GM12878 (cell line): ENCODE measurements at regions not wholly inside any gene's neighbourhood (a gene's known extent, or its start where the extent isn't known, plus 50 kb on each side); places are given as distances from the start of the nearest gene placed in this dataset.

Experiments used
- ATAC-seq: fragments of 200-7000 bp; cut with Tn5 transposase; 3 replicates; pipeline ENCODE4 v1.9.1; 2020; ENCODE audit warnings: mild to moderate bottlenecking, moderate library complexity
- BruUV-seq: library from RNA; stranded (reverse); fragments of 400-500 nt; replicated peaks from 2 replicates; lab custom pipeline; 2021; lab: Mats Ljungman, UMichigan
- CTCF ChIA-PET: fragments of 300-600 bp; sonication (Branson Sonifier 250); formaldehyde crosslinking; extraction: SDS; loops from one replicate; lab custom pipeline; 2021; ENCODE audit warnings: inconsistent platforms; lab: Yijun Ruan, JAX
- POLR2A ChIA-PET: fragments of 350-600 bp; formaldehyde crosslinking; extraction: SDS; loops from one replicate; lab custom pipeline; 2021; ENCODE audit warnings: inconsistent platforms; lab: Charles Lee
- RAD21 ChIA-PET: fragments of 300-600 bp; sonication (Branson Sonifier 250); formaldehyde crosslinking; loops from one replicate; lab custom pipeline; 2023; ENCODE audit warnings: antibody characterized with exemption; ENCODE audit not compliant: unreplicated experiment; lab: Charles Lee
- SMC1A ChIA-PET: fragments of 300-600 bp; sonication (Branson Sonifier 250); formaldehyde crosslinking; loops from one replicate; lab custom pipeline; 2023; ENCODE audit not compliant: unreplicated experiment, uncharacterized antibody; lab: Charles Lee
- DNase-seq: peaks from one replicate; pipeline ENCODE4 v3.0.0-alpha.2; 2011; ENCODE audit warnings: low read depth, low spot score
- FAIRE-seq: peaks from 3 replicates; lab custom pipeline; 2011; peaks lifted over from hg19 to GRCh38; lab: Jason Lieb, UNC
- H2AFZ ChIP-seq: 2 replicates; pipeline ENCODE4 v1.6.0; 2011; ENCODE audit warnings: low read depth, low read length, control low read depth; ENCODE audit not compliant: control insufficient read depth
- H3K27ac ChIP-seq: 2 replicates; pipeline ENCODE4 v1.5.1; 2011; ENCODE audit warnings: control low read depth; ENCODE audit not compliant: control insufficient read depth, insufficient read depth
- H3K27me3 ChIP-seq, 2 experiments: replicated peaks in 1 of 2; 2 replicates each; pipeline versions ENCODE4 v1.6.0 to v1.6.1; 2011; ENCODE audit warnings: low read length in 1 of 2; ENCODE audit not compliant: control insufficient read depth in 2 of 2, insufficient read depth in 2 of 2
- H3K36me3 ChIP-seq, 2 experiments: 2 replicates each; pipeline ENCODE4 v1.5.1; 2011; ENCODE audit warnings: low read length in 1 of 2; ENCODE audit not compliant: control insufficient read depth in 2 of 2, insufficient read depth in 2 of 2
- H3K4me1 ChIP-seq: 2 replicates; pipeline ENCODE4 v1.6.1; 2011; ENCODE audit warnings: mild to moderate bottlenecking, low read length, moderate library complexity, mixed read lengths; ENCODE audit not compliant: control insufficient read depth, insufficient read depth
- H3K4me2 ChIP-seq: 2 replicates; pipeline ENCODE4 v1.6.0; 2011; ENCODE audit warnings: control low read depth; ENCODE audit not compliant: control insufficient read depth, insufficient read depth
- H3K4me3 ChIP-seq: fragments of 200-600 bp; sonication (generic); 2 replicates; pipeline ENCODE4 v1.5.1; 2016
- H3K79me2 ChIP-seq: 2 replicates; pipeline ENCODE4 v1.6.0; 2011; ENCODE audit warnings: low read length; ENCODE audit not compliant: control insufficient read depth, insufficient read depth
- H3K9ac ChIP-seq: 2 replicates; pipeline ENCODE4 v1.8.0; 2011; ENCODE audit warnings: low read length, control low read depth, mixed read lengths; ENCODE audit not compliant: control insufficient read depth, insufficient read depth
- H3K9me3 ChIP-seq: replicated peaks from 3 replicates; pipeline ENCODE4 v1.5.1; 2011; ENCODE audit warnings: mild to moderate bottlenecking, low read length; ENCODE audit not compliant: control insufficient read depth, insufficient read depth
- H4K20me1 ChIP-seq: 2 replicates; pipeline ENCODE4 v1.6.0; 2011; ENCODE audit not compliant: control insufficient read depth, insufficient read depth
- ASH2L ChIP-seq: fragments of 300-600, 200-600 bp; sonication (generic); IDR thresholded peaks from 2 replicates; pipeline ENCODE4 v1.6.1; 2017; ENCODE audit warnings: low read depth, mild to moderate bottlenecking, borderline replicate concordance
- BACH1 ChIP-seq: fragments of 450-650 bp; IDR thresholded peaks from 2 replicates; pipeline ENCODE4 v1.6.1; 2017; ENCODE audit warnings: mild to moderate bottlenecking, borderline replicate concordance
- CHD4 ChIP-seq: fragments of 200-600 bp; sonication (generic); IDR thresholded peaks from 2 replicates; pipeline ENCODE4 v1.6.1; 2016; ENCODE audit warnings: mild to moderate bottlenecking
- ELK1 ChIP-seq: IDR thresholded peaks from 2 replicates; pipeline ENCODE4 v1.6.1; 2012; ENCODE audit warnings: low read depth, low read length, improper control_type of control experiment
- FOXK2 ChIP-seq: fragments of 450-650 bp; IDR thresholded peaks from 2 replicates; pipeline ENCODE4 v1.6.1; 2017; ENCODE audit warnings: mild to moderate bottlenecking, moderate library complexity
- HDAC6 ChIP-seq: fragments of 200-600 bp; sonication (generic); IDR thresholded peaks from one replicate; pipeline ENCODE4 v1.8.0; 2017; ENCODE audit warnings: antibody characterized with exemption; ENCODE audit not compliant: unreplicated experiment
- JUNB ChIP-seq: IDR thresholded peaks from 2 replicates; pipeline ENCODE4 v1.6.1; 2016; ENCODE audit warnings: antibody characterized with exemption, mild to moderate bottlenecking
- JUND ChIP-seq: IDR thresholded peaks from 2 replicates; pipeline ENCODE4 v1.6.1; 2012; ENCODE audit warnings: low read depth, mild to moderate bottlenecking, low read length, improper control_type of control experiment, moderate library complexity
- MYB ChIP-seq: fragments of 150-350 bp; IDR thresholded peaks from 2 replicates; pipeline ENCODE4 v1.6.1; 2014; ENCODE audit warnings: mild to moderate bottlenecking, low read depth, low read length, borderline replicate concordance
- NR2C1 ChIP-seq: fragments of 450-650 bp; IDR thresholded peaks from 2 replicates; pipeline ENCODE4 v1.6.1; 2017; ENCODE audit warnings: antibody characterized with exemption, mild to moderate bottlenecking, moderate library complexity
- NR2C2 ChIP-seq: IDR thresholded peaks from 2 replicates; pipeline ENCODE4 v1.6.1; 2011; ENCODE audit warnings: borderline replicate concordance, low read depth; ENCODE audit not compliant: control insufficient read depth, insufficient read length
- RAD51 ChIP-seq: fragments of 450-650 bp; IDR thresholded peaks from 2 replicates; pipeline ENCODE4 v1.6.1; 2016; ENCODE audit warnings: moderate library complexity, mild to moderate bottlenecking, inconsistent platforms
- RELA ChIP-seq: fragments of 450-650 bp; IDR thresholded peaks from 2 replicates; pipeline ENCODE4 v1.8.0; 2014; ENCODE audit warnings: borderline replicate concordance; ENCODE audit not compliant: partially characterized antibody
- RUNX3 ChIP-seq: IDR thresholded peaks from 2 replicates; pipeline ENCODE4 v1.6.1; 2012; ENCODE audit warnings: low read length, inconsistent platforms
- SP1 ChIP-seq: IDR thresholded peaks from one replicate; pipeline ENCODE4 v1.6.1; 2011; ENCODE audit warnings: low read depth, low read length
- SPI1 ChIP-seq: IDR thresholded peaks from 2 replicates; pipeline ENCODE4 v1.6.1; 2011; ENCODE audit warnings: low read depth, mild to moderate bottlenecking, low read length, moderate library complexity, borderline replicate concordance; ENCODE audit not compliant: insufficient read depth
- ZNF217 ChIP-seq: fragments of 450-650 bp; IDR thresholded peaks from 2 replicates; pipeline ENCODE4 v1.6.1; 2017; ENCODE audit warnings: antibody characterized with exemption, mild to moderate bottlenecking
- ZSCAN29 ChIP-seq: fragments of 450-650 bp; IDR thresholded peaks from 2 replicates; pipeline ENCODE4 v1.6.1; 2017; ENCODE audit warnings: mild to moderate bottlenecking, moderate library complexity
- WGBS: methylation state at CpG from one replicate; pipeline ENCODE4 v1.1.6; 2016; ENCODE audit warnings: low lambda C conversion rate; ENCODE audit not compliant: insufficient replicate concordance, insufficient coverage; ENCODE audit errors: missing lambda C conversion rate; 5-methylcytosine and 5-hydroxymethylcytosine counted together
- in situ Hi-C: fragments of 300-500 bp; cut with MboI; formaldehyde crosslinking; loops from 9 replicates; pipeline ENCODE4 v1.14.3; 2018; ENCODE audit warnings: mixed read lengths
- intact Hi-C: fragments of 100-400 bp; cut with micrococcal nuclease; formaldehyde crosslinking; loops from one replicate; pipeline ENCODE4 v1.14.2; 2022; ENCODE audit not compliant: unreplicated experiment
- TF ChIP-seq, protein P1 (sequence below): fragments of 450-650 bp; IDR thresholded peaks from 2 replicates; pipeline ENCODE4 v1.6.1; 2017; ENCODE audit warnings: low read depth, mild to moderate bottlenecking, moderate library complexity
- TF ChIP-seq, protein P2 (sequence below): fragments of 450-650 bp; IDR thresholded peaks from 2 replicates; pipeline ENCODE4 v1.6.1; 2016; ENCODE audit warnings: mild to moderate bottlenecking

GRCh38 chr9:107836300-107836699 is 346.7 kb upstream of the KLF4 start (continued):
- TF ChIP-seq RELA: no peak
- TF ChIP-seq SP1: no peak
- TF ChIP-seq SPI1: no peak
- TF ChIP-seq ZSCAN29: no peak
- no peak for TF ChIP-seq ELK1
- no peak for TF ChIP-seq ZNF217

- DNase-seq (no peak), FAIRE-seq (no peak), ATAC-seq (no peak)
- H3K4me3 ChIP-seq: no peak overlapping the region
- no peaks in the 10 kb centered on the region for H3K4me1 ChIP-seq
- no peak overlapping the region for H3K9ac ChIP-seq
- CTCF ChIA-PET: no interaction called here
- SMC1A ChIA-PET: no interaction called here
- no peaks in the 10 kb centered on the region for H4K20me1 ChIP-seq
- H3K27ac ChIP-seq: no peak overlapping the region
- no peak overlapping the region for H2AFZ ChIP-seq
- intact Hi-C loops (no loop called here), in situ Hi-C loops (no loop called here)
- H3K36me3 ChIP-seq: no peaks in the 10 kb centered on the region
- H3K4me2 ChIP-seq: no peak overlapping the region
- H3K79me2 ChIP-seq: no peaks in the 10 kb centered on the region
- H3K27me3 ChIP-seq: no peaks in the 10 kb centered on the region
- no TSS peak for BruUV-seq
- 34% methylated on average over 4 of the region's 4 CpGs for WGBS
- TF ChIP-seq RELA (no peak), ASH2L (no peak), NR2C1 (no peak), RUNX3 (no peak), RAD51 (no peak), NR2C2 (no peak), MYB (no peak), CHD4 (no peak), BACH1 (no peak), HDAC6 (no peak), FOXK2 (no peak), JUNB (no peak), JUND (no peak)
- TF ChIP-seq, protein P1, sequence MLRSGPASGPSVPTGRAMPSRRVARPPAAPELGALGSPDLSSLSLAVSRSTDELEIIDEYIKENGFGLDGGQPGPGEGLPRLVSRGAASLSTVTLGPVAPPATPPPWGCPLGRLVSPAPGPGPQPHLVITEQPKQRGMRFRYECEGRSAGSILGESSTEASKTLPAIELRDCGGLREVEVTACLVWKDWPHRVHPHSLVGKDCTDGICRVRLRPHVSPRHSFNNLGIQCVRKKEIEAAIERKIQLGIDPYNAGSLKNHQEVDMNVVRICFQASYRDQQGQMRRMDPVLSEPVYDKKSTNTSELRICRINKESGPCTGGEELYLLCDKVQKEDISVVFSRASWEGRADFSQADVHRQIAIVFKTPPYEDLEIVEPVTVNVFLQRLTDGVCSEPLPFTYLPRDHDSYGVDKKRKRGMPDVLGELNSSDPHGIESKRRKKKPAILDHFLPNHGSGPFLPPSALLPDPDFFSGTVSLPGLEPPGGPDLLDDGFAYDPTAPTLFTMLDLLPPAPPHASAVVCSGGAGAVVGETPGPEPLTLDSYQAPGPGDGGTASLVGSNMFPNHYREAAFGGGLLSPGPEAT: no peak
- TF ChIP-seq, protein P2, sequence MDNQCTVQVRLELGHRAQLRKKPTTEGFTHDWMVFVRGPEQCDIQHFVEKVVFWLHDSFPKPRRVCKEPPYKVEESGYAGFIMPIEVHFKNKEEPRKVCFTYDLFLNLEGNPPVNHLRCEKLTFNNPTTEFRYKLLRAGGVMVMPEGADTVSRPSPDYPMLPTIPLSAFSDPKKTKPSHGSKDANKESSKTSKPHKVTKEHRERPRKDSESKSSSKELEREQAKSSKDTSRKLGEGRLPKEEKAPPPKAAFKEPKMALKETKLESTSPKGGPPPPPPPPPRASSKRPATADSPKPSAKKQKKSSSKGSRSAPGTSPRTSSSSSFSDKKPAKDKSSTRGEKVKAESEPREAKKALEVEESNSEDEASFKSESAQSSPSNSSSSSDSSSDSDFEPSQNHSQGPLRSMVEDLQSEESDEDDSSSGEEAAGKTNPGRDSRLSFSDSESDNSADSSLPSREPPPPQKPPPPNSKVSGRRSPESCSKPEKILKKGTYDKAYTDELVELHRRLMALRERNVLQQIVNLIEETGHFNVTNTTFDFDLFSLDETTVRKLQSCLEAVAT: no peak
- RAD21 ChIA-PET: no interaction called here
- no peaks in the 10 kb centered on the region for H3K9me3 ChIP-seq
- POLR2A ChIA-PET: no interaction called here
Observed at GRCh38 chr9:107833295-107833694, 343.7 kb upstream of the KLF4 start.
